SHP77 (cell line): ENCODE measurements at regions not wholly inside any gene's neighbourhood (a gene's known extent, or its start where the extent isn't known, plus 50 kb on each side); places are given as distances from the start of the nearest gene placed in this dataset.

Experiments used
- DNase-seq, 2 experiments: peaks; one replicate each; lab custom pipeline; 2025; lab: John Stamatoyannopoulos, UW

DNA sequence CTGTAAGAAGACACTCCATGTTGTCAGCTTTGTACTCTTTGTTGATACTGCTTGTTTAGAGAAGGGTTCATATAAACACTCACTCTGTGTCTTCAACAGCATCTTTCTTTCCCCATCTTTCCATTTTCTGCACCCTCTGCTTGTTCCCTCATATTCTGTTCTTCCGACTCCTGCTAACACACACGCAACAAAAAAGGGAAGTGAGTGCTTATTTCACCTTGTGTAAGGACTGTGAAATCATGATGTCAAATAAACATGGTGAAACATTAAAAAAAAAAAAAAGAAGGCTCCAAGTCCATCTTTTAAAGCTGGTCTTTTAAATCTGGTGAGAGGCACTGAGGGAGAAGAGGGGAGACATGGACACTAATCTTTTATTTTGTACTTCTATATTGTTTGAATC, 145.4 kb downstream of the RPAP3 start:
- DNase-seq, result no peak

DNA sequence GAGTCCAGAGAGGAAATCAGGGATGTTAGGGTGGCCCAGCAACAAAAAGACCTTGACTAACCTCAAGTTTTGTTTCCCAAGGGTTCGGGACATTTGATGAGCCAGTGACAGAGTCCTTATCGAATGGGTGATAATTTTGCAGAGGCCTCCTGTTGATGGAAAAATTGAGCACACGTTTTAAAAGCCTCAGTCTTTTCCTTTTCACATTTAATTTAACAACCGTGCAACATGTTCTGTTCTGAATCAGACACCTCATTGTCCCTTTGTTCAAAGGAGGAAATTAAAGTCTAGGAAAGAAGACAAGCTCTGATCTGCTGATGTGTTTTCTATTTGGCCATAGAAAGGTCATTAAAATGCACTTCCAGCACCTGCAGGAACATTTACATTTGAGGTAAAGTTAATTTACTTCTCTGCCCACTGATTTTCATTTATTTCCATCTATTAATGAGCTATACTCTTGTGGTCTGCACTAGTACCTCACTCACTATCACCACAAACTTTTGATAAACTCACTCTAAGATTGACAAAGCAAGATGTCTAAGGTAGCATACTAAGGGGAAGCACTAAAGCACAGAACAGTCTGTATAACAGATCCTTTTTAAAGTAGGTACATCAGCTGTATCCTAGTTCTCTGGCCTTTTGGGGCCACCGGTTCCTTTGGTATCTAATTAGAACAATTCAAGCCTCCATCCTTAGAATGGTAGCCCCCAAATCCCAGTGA, 147.0 kb downstream of the RPAP3 start:
- no peak for DNase-seq

DNA sequence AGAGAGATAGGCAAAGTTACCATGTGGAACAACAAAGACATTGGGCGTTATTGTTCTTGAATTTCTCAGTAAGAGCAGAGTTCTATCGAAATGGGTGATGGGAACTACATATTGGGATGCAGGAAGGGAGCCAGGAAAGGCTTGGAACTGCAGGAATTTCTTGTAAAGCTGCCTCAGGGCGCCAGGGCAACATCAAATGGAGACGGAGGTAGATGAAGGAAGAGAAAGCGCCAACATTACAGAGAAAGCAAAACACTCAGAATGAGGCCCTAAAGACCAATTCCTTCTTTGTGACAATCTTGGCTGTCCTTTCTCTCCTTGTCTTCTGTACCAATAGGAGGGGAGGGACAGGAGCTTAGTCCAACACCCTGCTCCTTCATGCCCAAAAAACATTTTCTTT, 148.4 kb downstream of the RPAP3 start:
- DNase-seq, result no peak

DNA sequence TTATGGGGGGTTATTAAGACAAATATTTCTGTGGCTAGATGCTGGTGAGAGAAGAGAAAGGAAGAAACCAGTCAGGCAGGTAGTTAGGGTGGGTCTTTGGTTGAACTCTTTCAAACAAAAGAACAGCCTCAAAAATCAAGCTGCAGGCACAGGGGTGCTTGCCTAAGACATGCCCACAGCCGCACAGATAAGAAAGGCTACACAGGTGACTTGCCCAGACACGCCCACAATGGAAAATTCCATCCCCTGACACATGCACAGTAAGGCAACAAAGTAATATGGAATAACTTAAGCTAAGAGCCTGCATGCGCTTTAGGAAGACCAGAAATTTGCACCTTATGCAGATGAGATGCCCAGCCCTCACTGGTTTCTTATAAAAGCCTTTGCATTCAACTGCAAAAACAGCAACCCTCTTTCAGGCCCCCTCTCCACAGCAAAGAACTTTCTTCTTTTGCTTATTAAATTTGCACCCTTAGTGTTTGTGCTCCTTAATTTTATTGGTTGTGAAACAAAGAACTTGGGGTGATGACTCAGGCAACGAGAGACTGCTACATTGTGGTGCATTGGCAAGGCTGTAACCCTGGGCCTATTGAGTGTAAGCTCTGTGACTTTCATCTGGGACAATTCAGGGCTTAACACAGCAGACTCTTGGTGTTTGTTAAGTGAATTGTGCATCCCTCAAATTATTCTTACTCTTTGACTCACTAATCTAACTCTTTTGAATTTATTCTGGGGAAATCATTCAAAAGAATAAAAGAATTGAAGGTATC, 149.4 kb downstream of the RPAP3 start:
- no peak for DNase-seq

DNA sequence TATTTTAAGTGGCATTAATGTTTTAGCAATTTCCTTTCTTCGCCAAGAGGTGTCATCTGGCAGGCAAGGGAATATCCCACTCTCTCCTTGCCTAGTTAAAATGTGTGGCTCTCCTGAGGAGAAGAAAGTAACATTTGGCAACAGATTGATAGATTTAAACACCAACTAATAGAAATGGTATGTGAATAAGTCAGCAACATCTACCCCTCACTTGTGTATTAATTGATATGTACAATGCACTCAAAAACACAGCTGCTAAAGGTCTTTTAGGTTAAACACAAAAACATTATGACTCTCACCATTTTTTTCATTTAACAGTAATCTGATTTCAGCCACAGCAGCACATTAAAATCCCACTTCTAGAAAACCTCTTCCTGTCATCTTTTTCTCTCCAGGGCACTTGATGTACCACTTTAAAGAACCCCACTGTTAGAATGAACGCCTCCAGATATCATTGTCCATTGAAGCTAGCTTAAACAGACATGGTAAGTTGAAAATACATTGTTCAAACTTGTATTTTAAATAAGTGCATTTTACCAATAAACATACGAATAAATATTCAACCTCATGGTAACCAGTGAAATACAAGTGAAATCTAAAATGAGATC, 151.7 kb downstream of the RPAP3 start:
- no peak for DNase-seq

DNA sequence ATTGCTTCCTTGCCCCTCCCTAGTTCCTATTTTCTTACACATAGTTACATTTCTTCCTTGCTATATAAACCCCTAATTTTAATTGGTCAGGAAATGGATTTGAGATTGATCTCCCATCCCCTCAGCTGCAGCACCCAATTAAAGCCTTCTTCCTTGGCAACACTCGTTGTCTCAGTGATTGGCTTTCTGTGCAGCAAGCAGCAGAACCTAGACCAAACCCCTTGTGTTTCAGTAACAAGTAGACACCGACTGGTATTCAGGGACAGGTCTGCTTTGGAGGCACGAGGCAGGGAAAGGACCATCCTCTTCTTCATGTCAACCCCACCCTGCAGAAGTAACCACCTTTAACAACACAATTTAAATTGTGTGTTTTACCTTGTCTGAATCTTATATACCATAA, 152.6 kb downstream of the RPAP3 start:
- DNase-seq, result no peak

GRCh38 chr12:47551426-47551851, 154.4 kb downstream of the RPAP3 start:
- DNase-seq, result no peak

DNA sequence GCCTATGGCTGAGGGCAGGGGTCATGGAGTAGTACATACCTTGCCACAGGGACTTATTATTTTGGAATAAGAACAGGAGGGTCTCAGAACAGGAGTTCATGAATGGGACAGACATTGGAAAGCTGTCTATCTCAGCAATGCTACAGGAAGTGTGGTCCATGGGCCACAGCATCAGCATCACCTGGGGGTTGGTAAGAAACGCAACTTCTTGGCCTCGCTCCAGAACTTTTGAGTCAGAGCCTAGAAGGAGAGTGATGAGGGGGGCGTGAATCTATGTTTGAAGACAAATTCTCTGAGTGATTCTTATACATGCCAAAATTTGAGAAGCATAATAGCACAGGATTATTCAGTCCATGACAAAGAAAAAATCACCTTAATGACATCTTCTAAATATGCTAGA, 156.6 kb downstream of the RPAP3 start:
- no peak for DNase-seq

DNA sequence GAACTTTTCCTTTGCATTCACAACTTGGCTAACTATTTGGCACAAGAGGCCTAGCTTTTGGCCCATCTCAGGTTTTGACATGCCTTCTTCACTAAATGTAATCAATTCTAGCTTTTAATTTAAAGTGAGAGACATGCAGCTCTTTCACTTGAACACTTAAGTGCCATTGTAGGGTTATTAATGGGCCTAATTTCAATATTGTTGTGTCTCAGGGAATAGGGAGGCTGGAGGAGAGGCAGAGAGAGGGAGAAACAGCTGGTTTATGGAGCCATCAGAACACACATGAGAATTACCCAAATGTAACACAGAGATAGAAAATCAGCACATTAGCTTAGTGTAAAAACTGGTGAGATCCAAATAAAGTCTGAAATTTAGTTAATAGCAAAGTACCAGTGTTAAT, 157.4 kb downstream of the RPAP3 start:
- DNase-seq, result no peak

DNA sequence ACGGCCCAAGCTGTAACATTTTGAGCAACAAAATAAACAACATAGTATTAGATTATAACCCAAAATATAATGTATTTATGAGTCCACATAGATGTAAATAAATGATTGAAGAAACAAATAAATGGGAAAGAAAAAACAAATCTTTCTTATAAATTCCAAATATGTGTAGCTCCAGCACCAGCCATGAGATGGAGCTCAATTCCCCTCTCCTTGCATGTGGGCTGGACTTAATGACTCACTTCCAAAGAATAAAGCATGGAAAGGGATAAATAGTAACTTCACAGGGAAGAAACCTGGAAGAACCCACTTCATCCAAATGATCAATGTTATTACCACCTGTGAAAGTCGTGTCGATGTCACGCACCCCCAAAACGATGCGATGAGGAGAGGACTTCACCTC, 158.8 kb downstream of the RPAP3 start:
- DNase-seq, result no peak

DNA sequence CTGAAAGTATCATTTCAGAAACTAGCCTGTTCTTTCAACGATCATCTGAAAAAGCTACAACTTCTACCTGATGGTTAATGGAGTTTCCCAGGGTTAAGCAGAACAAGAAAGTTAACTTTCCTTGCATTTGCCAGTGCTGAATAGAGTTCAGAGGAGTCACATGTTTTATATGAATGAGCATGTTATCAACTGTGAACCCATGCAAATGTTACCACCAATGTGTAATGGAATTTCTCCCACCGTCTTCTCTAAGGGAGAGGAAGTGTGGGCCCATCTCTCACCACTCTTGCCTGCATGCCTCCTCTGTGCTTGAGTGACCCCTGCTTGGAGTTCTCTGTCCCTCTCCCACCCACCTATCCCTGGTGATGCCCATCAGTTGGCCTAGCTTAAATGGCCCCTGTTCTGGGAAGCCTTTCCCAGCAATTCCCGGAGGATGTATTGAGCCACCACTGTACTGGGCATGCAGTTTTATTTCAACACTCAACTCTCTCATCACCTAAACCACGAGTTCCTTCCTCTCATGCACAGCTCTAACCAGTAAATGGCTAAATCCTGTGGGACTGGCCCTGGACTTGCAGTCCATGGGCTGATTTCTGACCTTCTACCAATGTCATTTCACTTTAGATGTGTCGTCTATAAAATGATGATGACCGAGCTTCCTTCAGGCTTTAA, 159.8 kb downstream of the RPAP3 start:
- DNase-seq, result no peak

DNA sequence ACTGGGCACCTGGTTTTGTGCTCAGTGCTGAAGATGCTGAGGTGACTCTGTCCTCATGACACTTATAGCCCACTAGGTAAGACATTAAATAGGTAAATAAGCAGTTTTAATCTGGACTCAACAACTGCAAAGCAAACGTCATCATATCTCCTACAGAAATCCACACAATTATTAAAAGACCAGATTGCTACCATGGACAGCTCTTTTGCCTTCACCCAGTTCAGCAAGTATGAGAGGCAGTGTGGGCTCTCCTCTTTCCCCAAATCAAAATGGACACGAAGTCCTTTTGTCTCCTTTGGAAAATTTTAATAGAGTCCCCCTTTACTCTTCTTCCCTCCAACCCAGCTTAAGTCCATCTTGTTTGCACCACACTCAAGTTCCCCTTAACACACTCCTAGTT, 171.1 kb downstream of the RPAP3 start:
- DNase-seq, result no peak

DNA sequence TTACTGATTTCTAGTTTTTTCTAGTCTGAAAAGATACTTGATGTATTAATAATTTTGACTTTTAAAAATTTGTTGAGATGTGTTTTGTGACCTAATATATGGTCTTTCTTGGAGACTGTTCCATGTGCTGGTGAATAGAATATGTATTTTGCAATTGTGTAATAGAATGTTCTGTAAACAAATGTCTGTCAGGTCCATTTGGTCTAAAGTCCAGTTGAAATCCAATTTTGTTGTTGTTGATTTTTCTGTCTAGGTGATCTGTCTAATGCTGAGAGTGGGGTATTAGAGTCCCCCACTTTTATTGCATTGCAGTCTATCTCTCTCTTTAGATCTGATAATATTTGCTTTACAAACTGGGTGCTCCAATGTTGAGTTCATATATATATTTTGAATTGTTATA, 175.8 kb downstream of the RPAP3 start:
- DNase-seq, result no peak

DNA sequence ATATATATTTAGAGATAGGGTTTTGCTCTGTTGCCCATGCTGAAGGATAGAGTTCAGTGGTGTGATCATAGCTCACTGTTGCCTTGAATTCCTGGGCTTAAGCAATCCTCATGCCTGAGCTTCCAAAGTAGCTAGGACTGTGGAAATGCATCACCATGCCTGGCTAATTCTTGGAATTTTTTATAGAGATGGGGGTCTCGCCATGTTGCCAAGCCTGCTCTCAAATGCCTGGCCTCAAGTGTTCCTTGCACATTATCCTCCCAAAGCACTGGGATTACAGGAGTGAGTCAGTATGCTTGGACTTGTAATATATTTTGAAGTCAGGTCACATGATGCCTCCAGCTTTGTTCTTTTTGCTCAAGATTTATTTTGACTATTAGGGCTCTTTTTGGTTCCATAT, 178.0 kb downstream of the RPAP3 start:
- DNase-seq, result no peak

GRCh38 chr12:47520029-47520428, 185.8 kb downstream of the RPAP3 start:
- no peak for DNase-seq

- no peak for DNase-seq
These were observed 188.7 kb downstream of the RPAP3 start for GRCh38 chr12:47517122-47517521.

GRCh38 chr12:47509398-47509851, 196.4 kb downstream of the RPAP3 start:
- DNase-seq, result no peak

- no peak for DNase-seq
These were observed 198.6 kb downstream of the RPAP3 start for GRCh38 chr12:47507221-47507620.

DNA sequence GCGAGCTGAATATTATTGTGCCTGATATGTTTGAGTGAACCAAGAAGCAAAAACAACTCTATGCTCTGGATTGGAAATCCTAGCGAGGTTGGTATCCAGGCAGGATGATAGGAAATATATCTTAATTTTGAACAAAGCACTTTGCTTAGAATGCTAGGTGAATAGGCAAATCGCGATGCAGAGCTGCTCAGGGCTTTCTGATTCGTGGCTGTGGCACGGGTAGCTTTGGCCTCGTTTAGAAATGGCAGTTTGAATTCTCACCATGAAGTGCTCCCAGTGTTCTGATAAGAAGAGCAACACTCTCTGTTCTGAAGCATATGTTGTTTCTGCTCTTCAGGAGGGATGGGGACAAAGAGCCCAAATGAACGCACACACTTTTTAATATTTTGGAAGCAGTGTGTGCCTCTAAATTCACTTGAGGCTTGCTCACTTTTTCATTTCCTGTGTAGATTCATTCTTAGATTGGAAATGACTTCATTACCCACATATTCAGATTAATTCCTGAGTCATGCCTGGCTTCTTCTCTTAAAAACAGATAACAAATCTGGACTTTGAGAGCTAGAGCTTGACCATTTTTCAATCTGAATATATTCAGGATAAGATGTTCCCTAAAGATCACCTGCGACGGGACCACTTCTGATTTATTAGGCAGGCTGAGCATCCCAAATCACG, 200.9 kb downstream of the RPAP3 start:
- DNase-seq, result no peak

GRCh38 chr12:47493801-47494200, 212.0 kb downstream of the RPAP3 start:
- DNase-seq, result no peak

- DNase-seq, result no peak
These were observed 214.1 kb downstream of the RPAP3 start for GRCh38 chr12:47491516-47492305.
